Stimulated activated CD4-positive, alpha-beta T cell treated with anti-CD3 and anti-CD28 coated beads, TNF-alpha, amount 100 ng/mL, for 1 hour (primary cell): ENCODE measurements at regions not wholly inside any gene's neighbourhood (a gene's known extent, or its start where the extent isn't known, plus 50 kb on each side); places are given as distances from the start of the nearest gene placed in this dataset.

Experiments
- DNase-seq, 3 donors: peaks; one replicate each; pipeline ENCODE4 v3.0.0-alpha.2; 2020; ENCODE audit warnings: low read depth in 3 of 3, low spot score in 1 of 3

DNA sequence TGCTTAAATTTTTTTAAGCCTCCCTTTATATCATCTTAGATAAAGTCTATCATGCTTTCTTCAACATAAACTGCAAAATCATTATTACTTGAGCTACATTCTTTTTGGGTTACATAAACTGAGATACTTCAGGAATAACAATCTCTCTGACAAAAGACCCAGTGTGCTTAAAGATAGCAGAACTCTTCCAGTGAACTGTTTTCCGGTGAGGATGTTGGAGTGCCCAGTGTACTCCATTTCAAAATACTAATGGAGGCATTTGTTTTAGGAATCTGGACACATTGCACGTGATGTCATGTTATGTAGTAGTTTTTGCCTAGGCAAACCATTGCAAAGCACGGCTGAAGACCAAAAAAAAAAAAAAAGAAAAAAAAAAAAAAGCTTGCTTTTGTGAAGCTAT is 388.2 kb upstream of the CELF2 start:
- no peak for DNase-seq

DNA sequence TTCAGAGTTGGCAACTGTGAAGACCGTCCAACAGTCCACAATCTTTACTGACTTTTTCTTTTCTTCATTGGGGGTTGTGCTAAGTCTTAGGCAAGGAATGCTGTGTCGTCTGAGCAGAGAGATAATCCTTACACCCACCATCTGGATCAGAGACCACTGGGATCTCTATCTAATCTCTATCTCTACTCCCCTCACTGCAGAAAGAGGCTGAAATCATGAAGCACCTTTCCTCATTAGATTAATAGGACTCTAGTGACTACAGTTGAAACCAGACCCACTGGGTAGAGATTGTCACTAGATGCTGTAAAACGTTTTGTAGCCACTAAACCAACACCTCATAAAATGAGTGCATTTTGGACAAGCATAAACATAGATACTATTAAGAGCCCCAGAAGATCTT is 387.4 kb upstream of the CELF2 start:
- no peak for DNase-seq

DNA sequence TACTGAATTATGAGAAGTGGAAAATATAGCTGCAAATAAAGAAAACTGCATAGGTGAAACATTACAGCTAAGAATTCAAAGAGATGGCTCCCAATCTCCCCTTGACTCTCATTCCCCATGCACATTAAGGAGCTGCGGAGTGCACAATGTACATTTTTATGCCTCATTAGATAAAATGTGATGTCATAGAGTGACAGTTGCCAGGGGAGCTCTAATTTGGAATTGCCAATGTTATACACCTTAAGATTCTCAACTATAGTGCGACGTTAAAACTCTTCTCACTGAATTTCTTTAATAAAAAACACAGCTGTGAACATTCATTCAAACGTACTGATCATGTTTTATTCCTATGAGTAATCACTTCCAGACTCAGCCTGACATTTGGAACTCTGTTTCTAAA is 386.9 kb upstream of the CELF2 start:
- DNase-seq = no peak

DNA sequence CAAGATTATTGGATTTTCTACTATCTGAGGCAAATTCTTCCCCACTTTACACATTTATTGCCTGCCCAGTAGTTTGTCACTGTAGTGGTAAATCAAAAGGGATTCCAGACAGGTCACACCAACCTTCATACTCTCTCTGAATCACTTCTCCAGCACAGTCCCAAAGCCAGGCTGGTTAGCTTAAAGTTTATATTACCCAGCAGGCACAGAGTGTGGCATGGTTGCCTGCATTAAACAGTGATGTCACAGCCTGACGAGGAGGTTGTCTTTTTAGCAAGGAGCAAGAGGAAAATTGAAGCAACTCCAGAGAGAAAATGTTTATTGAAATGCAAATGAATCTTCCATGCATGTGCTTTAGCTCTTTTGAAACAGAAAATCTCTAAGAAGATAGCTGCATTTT is 375.5 kb upstream of the CELF2 start:
- no peak for DNase-seq

DNA sequence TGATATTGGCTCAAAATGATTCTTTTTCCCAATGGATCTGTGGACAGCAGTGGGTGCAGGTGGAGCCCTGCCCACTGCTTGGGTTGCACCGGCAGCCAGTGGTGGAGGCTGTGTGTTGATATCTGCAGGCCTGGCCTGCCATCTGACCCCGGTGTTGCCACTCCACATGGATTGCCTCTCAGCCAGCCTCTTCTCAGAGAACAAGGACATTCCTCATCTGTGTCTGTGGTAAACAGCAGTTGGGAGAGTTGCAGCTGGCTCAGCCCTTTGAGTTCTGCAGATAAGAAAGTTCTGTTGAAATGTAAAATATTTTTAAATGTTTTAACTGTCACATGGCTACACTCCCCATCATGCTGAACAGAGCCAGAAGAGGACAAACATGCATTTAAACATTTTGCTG is 374.9 kb upstream of the CELF2 start:
- DNase-seq = no peak

DNA sequence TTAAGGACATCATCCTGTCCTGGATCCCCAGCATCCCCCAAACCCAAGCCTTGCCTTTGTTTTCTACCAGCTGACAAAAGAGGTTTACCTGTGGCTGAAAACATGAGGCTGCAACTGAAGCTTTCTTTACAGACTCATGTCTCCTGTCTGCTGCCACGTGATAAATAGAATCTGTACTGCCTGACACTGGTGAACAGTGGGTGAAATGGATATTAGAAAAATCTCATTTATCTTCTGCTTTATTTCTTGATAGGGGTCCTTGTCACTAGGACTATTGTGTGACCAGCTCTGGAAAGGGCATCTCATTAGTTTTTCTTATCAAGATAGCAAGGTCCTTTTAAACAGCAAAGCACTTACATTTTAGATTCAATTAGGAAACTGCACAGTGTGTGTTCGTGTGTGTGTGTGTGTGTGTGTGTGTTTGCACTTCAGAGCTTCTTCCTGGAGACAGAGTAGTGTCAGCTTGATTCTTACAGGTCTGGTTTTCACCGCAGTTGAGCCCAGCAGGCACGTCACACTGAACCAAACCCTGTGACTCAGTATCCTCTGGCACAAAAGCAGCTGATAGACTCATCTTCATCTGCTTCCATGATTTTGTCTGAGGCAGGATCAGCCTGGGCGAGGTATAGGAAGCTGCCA is 373.5 kb upstream of the CELF2 start:
- no peak for DNase-seq

DNA sequence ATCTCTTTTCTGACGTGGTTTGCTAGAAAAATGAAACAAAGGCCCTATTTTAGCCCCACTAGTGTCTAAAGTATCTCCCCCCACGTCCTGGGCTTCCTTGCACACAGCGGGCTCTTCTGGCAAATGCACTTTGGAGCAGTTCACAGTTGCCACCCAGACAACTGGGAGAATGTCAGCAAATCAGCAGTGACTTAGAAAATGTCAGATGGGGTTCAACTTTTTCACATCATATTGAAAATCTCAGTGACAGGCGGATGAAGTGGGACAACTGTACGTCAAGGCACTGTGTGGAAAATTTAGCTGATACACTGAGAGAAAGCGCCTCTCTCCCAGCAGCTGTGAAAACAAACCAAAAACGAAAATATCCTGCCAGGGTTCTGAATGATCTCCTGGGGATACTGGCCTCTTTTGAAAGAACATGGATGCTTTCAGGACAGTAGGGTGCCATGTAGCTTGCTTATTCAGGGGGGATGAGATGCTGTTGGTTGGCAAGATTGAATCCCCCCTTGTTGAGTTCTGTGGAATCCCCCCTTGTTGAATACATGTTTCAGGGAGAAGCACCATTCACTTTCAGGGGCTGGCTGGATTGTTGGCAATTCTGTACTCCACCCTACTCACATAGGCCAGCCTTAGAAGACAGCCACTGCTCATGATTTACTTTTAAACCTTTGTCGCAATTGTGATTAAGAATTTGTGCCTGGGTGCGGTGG is 372.8 kb upstream of the CELF2 start:
- DNase-seq = no peak

DNA sequence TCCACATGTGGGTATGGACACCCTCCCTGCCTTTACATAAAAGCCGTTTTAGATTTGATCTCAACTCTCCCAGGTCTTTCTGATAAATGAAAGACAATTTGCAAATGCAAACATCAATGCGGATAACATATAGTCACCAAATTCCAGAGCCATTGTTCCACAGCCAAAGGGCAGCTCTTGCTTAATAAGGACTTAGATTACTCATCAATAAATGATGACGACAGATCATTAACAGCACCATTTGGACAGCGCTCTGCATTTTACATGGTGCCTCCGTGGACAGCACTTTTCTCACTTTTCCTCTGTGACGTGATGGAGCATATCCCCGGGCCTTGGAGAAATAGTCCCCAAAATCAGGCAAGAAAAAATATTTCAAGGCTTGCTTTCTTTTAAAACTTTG is 370.3 kb upstream of the CELF2 start:
- no peak for DNase-seq

DNA sequence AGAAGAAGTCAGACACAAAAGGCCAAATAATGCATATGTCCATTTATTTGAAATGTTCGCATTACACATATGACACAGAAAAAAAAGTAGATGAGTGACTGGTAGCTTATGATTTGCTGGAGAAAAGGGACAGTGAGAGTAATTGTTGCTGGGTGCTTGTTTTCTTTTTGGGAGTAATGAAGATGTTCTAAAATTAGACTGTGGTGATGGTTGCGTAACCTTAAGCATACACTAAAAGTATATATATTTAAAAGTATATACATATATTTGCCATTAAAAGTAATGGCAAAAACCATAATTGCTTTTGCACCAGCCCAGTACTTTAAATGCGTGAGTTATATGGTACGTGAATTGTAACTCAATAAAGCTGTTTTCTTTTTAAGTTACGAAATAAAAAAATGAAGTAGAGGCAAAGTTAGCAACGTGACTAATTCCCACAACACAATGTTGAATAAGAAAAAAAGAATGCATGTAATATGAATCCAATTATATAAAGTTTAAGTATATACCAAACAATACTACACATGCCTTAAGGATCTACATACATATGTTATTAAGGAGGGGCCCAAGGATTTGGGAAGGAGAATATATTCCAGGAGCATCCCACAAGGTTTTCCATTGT is 360.4 kb upstream of the CELF2 start:
- no peak for DNase-seq

DNA sequence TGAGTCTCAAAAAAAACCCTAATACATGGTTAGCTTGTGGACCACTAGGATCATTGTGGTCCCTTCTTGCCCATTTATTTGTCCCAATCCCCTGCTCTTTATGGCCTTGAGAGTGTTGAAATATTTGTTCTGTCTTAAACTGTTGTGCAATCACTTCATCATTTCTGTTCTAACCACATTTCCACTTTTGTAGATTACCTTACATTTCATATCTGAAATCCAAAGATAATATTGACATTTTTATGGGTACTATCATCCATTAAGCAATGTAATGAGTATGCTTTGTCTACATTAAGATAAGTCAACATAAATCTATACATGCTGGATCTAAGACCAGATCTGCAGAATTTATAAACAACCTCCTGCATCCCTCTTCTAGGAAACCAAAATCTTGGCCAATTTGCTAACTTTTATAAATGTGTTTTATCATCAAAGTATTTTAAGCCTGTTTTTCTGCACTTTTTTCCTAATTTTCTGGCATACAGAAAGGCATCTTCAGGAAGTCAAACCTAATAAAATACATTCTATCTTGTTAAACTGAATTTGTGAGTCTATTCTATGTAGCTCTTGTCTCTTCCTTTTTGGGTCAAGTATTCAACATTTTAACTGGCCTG is 359.4 kb upstream of the CELF2 start:
- no peak for DNase-seq

DNA sequence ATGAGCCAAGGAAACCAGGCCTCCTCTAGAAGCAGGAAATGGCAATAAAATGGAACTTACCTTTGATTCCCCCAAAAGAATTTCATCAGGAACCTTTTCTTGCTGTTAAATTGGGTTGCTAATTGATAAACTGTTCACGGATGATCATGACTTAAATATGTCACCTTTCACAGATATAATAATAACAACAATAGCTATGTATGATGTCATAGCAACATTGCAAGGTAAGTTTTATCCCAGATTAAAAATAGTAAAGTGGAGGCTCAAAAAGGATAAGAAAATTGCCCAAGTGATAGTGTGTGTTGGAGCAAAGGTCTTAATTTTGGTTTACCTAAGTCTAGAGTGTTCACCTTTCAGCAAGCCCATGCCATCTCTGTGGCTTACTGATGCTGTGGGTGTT is 357.6 kb upstream of the CELF2 start:
- no peak for DNase-seq

DNA sequence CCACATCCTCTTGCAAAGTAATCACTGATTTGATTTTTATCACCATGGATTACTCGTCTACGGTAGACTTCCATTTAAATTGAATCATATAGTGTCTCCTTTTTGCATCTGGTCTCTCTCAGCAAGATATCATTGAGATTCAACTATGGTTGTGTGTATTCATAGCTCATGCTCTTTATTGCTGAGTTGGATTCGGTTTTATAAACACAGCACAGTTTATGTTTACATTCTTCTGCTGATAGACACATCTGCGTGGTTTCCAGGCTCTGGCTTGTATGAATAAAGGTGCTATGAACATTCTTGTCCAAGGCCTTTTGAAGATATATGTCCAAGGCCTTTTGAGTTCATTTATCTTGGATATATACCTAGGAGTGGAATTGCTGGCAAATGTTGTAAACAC is 356.5 kb upstream of the CELF2 start:
- DNase-seq = no peak

DNA sequence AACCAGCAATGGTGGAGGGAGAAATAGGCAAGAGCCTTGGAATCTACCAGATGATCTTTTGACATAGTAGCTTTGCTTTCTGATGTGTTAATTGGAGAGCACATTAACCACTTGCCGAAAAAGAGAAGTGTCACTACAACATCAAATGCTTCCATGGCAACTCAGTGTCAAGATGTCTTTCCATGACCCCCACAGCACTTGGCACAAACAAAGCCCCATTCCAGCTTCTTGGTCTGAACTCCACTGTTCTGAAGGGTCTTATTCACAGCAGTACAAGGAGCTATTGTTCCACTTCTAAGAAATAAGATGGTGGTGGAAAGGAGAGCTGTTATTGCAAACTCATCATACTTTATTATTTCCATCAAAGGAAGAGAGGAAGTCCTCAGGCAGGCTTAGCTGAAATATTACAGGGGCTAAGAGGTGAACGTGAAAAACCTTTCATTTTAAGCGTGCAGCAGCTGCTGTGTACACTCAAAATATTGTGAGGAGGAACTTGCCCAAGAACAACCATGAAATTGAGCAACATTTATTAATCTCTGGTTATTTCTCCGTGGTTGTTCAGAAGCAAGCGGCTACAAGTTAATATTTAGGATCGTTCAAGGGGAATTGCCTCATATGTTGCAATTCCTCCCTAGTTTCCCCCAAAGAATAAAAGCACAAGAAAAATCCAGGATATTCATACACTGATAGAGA is 354.8 kb upstream of the CELF2 start:
- DNase-seq = no peak

DNA sequence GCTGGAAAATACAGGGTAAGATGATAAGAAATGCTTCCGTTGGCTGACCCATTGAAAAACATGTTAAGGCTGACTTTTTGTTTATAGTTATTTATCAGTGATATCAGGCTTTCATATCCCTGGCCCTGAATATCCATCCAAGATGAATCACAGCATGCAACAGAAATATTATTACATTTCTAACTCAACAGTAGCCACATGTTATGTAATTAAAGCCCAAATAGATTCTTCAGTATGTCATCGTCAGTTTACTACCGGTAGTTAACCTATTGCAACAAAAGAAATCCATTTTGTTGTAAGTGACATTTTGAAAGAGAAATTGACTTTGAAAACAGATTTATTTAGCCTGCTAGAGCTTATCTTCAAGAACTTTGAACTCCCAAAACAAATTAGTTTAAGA is 354.1 kb upstream of the CELF2 start:
- DNase-seq = no peak

DNA sequence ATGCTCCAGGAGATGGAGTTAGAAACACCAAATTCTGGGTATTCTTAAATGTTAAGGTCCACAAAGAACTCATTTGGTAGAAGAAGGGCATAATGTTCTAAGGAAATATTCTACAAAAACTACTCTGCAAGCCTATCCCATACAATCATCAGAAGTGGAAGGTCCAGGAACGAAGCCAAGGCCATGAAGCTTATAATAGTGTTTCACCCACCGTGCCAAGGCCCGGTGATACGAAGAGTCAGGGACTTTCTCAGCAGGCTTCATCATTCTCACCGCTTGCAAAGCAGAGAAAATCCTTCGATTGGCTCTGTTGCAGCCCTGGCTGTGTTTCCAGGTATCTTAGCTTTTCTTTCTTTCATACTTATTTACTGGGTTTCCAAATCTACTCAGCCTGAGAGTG is 351.9 kb upstream of the CELF2 start:
- no peak for DNase-seq

DNA sequence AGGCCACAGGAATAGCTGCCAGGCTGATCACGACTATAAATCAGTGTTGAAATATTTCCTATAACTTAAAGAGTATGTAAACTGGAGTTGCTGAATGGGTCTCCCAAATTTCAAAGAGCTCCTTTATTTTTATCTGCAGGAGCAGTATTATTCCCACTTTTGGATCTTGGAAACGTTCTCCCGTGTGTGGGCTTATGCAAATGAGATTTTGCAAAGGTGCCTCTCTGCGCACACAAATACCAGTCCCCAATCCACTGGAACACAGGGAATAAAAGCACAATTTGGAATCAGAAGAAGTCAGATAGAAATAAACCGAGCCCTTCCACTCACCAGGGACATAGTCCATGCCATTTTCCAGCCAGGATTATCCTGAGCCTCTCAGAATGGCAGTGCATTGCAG is 350.2 kb upstream of the CELF2 start:
- no peak for DNase-seq

DNA sequence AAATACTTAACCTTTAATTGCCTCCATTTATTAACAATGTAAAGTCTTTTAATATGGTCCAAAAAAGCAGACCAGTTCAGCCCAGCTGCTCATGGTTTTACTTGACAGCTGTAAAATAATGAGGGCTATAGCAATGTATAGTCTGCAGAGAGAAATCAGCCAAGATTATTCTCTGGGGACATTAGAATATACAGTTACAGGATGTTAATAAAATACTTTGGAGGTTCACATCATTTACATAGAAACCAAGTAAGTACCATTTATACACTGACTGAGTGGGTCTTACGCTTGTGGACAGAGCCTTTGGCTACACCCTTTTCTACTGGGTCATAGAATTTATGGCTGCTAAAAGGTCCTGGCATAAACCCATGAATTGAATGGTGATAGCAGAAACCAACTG is 340.7 kb upstream of the CELF2 start:
- DNase-seq = no peak

DNA sequence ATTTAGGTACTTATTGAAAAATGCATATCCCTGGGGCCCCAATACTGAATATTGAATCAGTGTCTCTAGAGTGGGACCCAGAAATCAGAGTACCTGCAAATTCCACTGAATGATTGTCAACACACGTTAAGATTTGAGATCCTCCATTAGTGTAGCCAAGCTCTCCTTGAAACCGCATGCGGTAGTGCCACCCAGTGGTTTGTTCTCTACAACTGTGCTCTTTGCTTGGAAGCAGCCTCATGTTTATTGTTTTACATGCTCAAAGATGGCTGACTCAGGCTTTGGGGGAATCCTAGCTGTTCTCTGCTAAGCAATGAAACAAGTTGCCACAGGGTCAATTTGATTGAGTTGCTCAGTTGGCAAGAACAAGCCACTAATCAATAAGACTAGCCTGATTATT is 340.2 kb upstream of the CELF2 start:
- no peak for DNase-seq

DNA sequence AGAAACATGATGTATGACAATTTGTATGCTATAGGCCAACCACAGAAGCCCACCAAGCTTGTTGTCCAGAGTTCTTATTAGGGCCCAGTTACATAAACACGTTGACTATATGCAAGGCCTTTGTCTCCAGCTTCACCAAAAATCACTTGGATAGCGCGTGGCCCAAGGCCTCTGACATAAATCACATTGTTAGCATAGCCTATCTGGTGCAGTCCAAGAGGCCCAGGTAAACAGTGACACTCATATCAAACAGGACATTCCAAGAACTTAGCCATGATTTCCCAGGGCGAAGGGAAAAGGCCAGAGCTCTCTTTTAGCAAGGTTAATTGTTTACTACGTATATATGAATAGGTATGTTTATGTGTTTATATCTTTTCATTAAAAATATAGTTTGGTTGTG is 337.2 kb upstream of the CELF2 start:
- DNase-seq = no peak

DNA sequence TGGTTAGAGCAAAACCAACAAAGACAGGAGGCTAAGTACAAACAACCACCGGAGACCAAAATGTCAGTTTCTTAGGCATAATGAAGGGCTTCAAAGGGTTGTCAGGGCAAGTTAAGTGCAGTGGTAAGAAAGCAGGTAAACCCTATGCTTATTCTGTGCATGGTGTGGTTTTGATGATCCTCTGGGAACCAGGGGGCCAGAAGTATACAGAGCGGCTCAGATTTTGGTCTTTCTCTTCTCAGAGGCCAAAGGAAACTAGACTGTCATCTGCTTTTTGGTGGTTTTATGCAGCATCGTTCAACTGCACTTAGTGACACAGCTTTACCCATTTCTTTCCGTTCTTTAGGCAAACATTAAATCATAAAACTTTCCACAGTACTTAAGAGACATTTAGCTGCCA is 332.7 kb upstream of the CELF2 start:
- DNase-seq = no peak

DNA sequence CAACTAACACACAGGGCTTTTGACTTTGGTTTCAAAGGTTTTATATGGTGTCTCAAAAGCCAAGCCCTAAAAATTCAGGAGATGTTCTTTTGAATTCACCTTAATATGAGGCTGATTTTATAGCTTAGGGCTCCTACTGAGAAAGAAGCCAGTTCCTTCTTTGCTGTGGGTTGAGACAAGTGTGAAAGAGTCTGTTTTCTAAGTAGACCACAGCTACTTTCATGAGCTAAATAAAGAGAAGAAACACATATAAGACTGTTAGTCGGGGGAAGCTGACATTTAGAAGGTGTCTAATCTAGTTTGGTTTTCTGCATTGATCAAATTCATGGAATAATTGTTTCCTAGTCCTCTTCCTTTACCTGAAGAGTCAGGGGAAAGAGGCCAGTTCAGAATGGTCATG is 332.1 kb upstream of the CELF2 start:
- no peak for DNase-seq

DNA sequence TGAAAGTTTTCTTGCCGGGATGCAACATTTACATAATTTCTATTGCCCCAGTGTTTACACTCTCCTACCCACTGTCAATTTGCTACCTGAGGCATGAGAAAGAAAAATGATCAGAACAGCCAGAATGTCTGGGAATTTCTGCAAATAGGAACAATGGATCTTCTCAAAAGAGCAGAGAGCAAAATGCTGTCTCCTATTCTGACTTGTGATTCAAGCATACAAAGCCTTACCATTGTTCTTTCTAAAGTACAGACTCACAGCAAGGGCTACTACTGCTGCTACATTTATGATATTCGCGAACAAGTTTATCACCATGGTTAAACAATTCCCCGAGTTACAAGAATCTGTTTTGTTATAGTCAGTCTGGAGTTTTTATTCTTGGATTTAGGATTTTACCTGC is 329.9 kb upstream of the CELF2 start:
- no peak for DNase-seq
